GM12891 (cell line): ENCODE measurements at regions not wholly inside any gene's neighbourhood (a gene's known extent, or its start where the extent isn't known, plus 50 kb on each side); places are given as distances from the start of the nearest gene placed in this dataset.

ENCODE experiments used
- DNase-seq: peaks from one replicate; pipeline ENCODE4 v3.0.0; 2011; ENCODE audit warnings: low spot score; ENCODE audit not compliant: insufficient read length
- FAIRE-seq: peaks from 2 replicates; lab custom pipeline; 2011; peaks lifted over from hg19 to GRCh38; lab: Jason Lieb, UNC
- PAX5 ChIP-seq: IDR thresholded peaks from 2 replicates; pipeline ENCODE4 v1.6.1; 2011; ENCODE audit warnings: low read length, moderate library complexity, mild to moderate bottlenecking; ENCODE audit not compliant: insufficient read depth, severe bottlenecking
- POLR2A ChIP-seq: IDR thresholded peaks from 2 replicates; pipeline ENCODE4 v1.6.1; 2011; ENCODE audit warnings: low read depth, low read length, control low read depth
- POLR2AphosphoS5 ChIP-seq: IDR thresholded peaks from 2 replicates; pipeline ENCODE4 v1.6.1; 2011; ENCODE audit warnings: low read depth, low read length, control low read depth
- POU2F2 ChIP-seq: IDR thresholded peaks from 2 replicates; pipeline ENCODE4 v1.6.1; 2011; ENCODE audit warnings: low read depth, mild to moderate bottlenecking, control low read depth, low read length, moderate library complexity
- SPI1 ChIP-seq: IDR thresholded peaks from 2 replicates; pipeline ENCODE4 v1.6.1; 2011; ENCODE audit warnings: low read depth, low read length, control low read depth
- TAF1 ChIP-seq: IDR thresholded peaks from 2 replicates; pipeline ENCODE4 v1.6.1; 2011; ENCODE audit warnings: low read depth, low read length, control low read depth

DNA sequence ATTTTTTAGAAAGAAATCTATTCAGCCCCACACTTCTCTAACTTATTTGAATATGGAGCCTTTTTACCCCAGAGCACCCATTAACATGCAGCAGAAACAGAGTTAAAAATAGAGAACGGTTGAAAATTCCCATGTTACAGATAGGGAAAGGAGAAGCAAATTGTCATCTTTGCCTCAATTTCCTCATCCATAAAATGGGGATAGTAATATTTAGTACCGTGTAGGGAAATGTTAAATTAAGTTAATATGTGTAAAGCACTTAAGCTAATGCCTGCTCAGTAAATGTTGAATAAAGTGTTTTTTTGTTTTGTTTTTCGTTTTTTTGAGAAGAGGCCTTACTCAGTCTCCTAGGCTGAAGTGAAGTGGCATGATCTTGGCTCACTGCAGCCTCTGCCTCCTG lies 50.3 kb downstream of the NAV1 start:
- DNase-seq (no peak), FAIRE-seq (no peak)
- no peak for TF ChIP-seq POLR2A
- TF ChIP-seq POLR2AphosphoS5 = no peak
- no peak for TF ChIP-seq TAF1
- TF ChIP-seq SPI1 = no peak
- no peak for TF ChIP-seq PAX5
- no peak for TF ChIP-seq POU2F2

GRCh38 chr1:201590474-201590873 lies 51.5 kb downstream of the NAV1 start:
- TF ChIP-seq POLR2A (no peak), PAX5 (no peak), POLR2AphosphoS5 (no peak), POU2F2 (no peak), SPI1 (no peak), TAF1 (no peak)
- DNase-seq (no peak), FAIRE-seq (no peak)

DNA sequence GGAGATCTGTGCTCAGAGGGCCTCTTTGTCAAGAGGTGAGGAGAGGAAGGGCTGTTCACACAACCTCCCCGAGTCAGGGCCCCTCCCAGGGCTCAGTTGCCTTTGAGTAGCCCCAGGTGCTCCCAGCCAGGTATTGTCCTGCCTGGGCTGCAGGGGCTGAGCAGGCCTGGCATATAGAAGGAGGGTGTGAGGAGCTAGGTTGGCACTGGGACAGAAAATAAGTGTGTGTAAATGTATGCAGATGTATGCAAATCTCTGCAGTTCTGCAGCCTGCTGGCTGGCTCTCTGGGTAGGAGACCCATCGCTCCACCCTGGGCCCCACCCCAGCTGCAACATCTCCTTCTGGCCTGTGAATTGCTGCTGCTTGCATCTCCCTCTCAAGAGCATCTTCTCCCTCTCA lies 52.4 kb downstream of the NAV1 start:
- no peak for FAIRE-seq
- no peak for TF ChIP-seq POLR2AphosphoS5
- TF ChIP-seq POLR2A = no peak
- TF ChIP-seq POU2F2 = no peak
- no peak for TF ChIP-seq PAX5
- TF ChIP-seq SPI1 = no peak
- TF ChIP-seq TAF1 = no peak
- no peak for DNase-seq

DNA sequence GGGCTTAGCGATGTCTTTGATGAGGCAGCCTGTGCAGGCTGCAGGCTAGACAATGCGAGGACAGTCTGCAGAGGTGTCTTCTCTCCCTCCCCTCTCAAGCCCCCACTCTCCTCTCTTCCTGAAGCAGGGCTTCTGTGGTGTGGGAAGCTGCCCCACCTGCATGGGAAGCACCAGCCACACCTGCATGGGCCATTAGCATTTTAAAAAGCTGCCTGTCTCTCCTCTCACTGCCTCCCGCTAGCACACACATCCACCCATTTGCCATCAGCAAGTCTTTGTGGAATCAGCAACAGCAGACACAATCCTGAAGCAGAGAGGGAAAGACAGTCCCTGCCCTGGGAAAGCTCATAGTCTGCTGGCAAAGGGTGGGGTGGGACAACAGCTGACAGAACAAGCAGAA lies 53.1 kb downstream of the NAV1 start:
- FAIRE-seq (no peak), DNase-seq (no peak)
- TF ChIP-seq SPI1 (no peak), POLR2AphosphoS5 (no peak), PAX5 (no peak)

DNA sequence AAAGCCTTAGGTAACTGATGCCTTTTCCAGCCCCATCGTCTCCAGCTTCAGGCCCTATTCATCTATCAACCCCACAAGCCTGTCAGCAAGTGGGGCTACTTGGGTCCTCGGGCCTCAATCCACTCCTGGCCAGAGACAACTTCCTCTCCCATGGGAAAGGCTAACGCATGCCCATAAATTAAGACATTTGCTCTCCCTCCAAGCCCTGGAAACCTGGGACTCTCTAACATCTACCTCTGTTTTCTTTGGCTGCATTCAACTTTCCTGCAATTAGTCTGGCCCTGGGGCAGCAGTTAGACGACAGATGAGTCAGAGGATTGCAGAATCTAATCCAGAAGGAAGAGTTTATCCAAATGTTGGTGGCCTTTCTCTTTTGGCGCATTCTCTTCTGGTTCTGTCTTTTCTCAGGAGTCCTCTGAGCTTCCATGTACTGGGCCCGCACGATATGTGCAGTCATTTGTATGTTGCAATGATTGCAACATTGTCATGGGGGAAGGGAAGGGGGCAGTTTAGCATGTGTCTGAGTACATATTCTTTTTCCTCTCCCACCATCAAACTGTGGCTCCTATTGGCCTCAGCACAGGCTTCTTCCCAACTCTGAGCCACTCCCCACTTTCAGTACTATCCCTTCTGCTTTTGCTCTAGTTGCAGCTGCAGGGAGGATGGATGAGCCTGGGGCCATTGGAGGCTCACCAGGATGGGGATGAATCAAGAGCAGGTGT lies 54.4 kb downstream of the NAV1 start:
- DNase-seq = no peak
- FAIRE-seq = no peak
- TF ChIP-seq POLR2AphosphoS5 = no peak
- no peak for TF ChIP-seq POU2F2
- no peak for TF ChIP-seq SPI1
- TF ChIP-seq PAX5 = no peak
- no peak for TF ChIP-seq POLR2A
- no peak for TF ChIP-seq TAF1

- FAIRE-seq (no peak), DNase-seq (no peak)
- TF ChIP-seq POLR2AphosphoS5 (no peak), POU2F2 (no peak), PAX5 (no peak)
These were observed 55.8 kb downstream of the NAV1 start for GRCh38 chr1:201594575-201595245.

DNA sequence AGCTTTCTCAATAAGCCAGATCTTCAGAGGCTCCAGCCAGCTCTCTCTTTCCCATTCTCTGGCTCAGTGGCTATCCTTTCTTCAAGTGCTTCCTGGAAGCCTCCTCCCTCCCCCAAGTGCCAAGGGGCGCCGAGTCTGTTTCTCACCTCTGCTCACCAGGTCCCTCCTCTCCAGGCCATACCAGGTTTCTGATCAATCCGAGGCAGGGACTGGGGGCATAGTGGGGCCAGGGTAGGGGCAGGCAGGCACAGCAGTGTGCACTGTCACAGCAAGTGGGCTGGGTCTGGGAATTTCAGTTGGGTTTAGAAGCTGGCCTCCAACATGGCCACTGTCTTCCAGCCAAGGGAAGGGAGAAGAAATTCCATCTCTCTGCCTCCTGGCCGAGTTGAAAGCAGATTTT lies 56.5 kb downstream of the NAV1 start:
- FAIRE-seq = no peak
- DNase-seq = no peak
- TF ChIP-seq POLR2A (no peak), POLR2AphosphoS5 (no peak), TAF1 (no peak), SPI1 (no peak), POU2F2 (no peak), PAX5 (no peak)

- DNase-seq = no peak
- no peak for TF ChIP-seq TAF1
- no peak for TF ChIP-seq POU2F2
- no peak for TF ChIP-seq PAX5
- FAIRE-seq = no peak
These were observed 57.4 kb downstream of the NAV1 start for GRCh38 chr1:201596101-201596868.

- FAIRE-seq = no peak
- no peak for DNase-seq
- TF ChIP-seq SPI1 (no peak), POLR2A (no peak), PAX5 (no peak), POU2F2 (no peak), POLR2AphosphoS5 (no peak), TAF1 (no peak)
These were observed 58.8 kb downstream of the NAV1 start for GRCh38 chr1:201597551-201598230.
